ENCODE measurements at regions not wholly inside any gene's neighbourhood (a gene's known extent, or its start where the extent isn't known, plus 50 kb on each side); places are given as distances from the start of the nearest gene placed in this dataset.

DNA sequence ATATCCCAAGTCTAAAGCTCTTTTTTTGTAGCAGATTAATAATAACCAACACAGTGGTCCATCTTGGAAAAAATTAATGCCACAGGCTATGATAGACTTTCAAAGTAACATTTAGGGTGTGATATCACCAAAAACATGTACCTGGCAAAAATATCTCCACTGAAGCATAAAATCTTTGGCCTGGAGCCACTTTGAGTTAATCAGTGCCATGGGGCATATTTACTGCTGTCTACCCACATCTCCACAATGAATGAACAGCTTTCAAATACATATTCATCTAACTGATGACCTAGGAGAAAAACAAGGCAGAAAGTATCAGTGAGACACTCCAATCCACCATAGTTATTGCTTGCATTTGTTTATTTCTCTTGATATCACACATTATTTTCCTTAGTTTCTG lies 296.0 kb upstream of the MDFIC2 start:
- Histone ChIP-seq H3K27me3 (ENCODE audit: control insufficient read depth, insufficient read depth, low read length) (no peaks in the 10 kb centered on the region), H3K36me3 (ENCODE audit: control insufficient read depth, insufficient read depth, low read length) (no peaks in the 10 kb centered on the region), H3K4me3 (ENCODE audit: low read depth, low read length) (no peak overlapping the region)
- FAIRE-seq, result no peak
- TF ChIP-seq CTCF (IDR thresholded peaks at IDR 0.05; ENCODE audit: insufficient read depth, low read length, severe bottlenecking), result no peak
- DNase-seq (ENCODE audit: low read depth), result no peak

- FAIRE-seq (no peak), DNase-seq (ENCODE audit: low read depth) (no peak)
- no peak for TF ChIP-seq CTCF (IDR thresholded peaks at IDR 0.05; ENCODE audit: insufficient read depth, low read length, severe bottlenecking)
- Histone ChIP-seq H3K36me3 (ENCODE audit: control insufficient read depth, insufficient read depth, low read length) (no peaks in the 10 kb centered on the region), H3K27me3 (ENCODE audit: control insufficient read depth, insufficient read depth, low read length) (no peaks in the 10 kb centered on the region), H3K4me3 (ENCODE audit: low read depth, low read length) (no peak overlapping the region)
Measured at GRCh38 chr3:70607469-70607868, 295.0 kb upstream of the MDFIC2 start.

DNA sequence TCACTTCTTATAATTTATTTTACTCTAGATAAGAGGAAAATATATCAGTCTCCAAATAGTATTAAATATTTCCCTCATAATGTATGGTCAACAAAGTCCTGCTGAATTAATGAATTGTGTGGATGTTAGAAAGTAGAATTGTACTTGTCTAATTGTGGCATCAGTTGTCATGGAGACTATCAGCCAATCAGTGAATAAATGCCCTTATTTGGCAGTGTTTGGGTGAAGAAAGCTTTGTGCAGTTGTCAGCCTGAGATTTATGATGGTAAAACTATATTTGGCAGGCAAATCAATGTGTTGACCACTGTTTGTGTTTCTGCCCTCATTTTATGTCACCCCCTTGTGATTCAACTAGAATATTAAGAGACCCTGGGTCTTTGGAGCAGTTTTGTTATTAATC lies 293.6 kb upstream of the MDFIC2 start:
- FAIRE-seq (no peak), DNase-seq (ENCODE audit: low read depth) (no peak)
- Histone ChIP-seq H3K4me3 (ENCODE audit: low read depth, low read length) (no peak overlapping the region), H3K27me3 (ENCODE audit: control insufficient read depth, insufficient read depth, low read length) (no peaks in the 10 kb centered on the region), H3K36me3 (ENCODE audit: control insufficient read depth, insufficient read depth, low read length) (no peaks in the 10 kb centered on the region)
- TF ChIP-seq CTCF (IDR thresholded peaks at IDR 0.05; ENCODE audit: insufficient read depth, low read length, severe bottlenecking), result no peak

- FAIRE-seq, result no peak
Measured at GRCh38 chr3:70603103-70603502, 290.7 kb upstream of the MDFIC2 start.

DNA sequence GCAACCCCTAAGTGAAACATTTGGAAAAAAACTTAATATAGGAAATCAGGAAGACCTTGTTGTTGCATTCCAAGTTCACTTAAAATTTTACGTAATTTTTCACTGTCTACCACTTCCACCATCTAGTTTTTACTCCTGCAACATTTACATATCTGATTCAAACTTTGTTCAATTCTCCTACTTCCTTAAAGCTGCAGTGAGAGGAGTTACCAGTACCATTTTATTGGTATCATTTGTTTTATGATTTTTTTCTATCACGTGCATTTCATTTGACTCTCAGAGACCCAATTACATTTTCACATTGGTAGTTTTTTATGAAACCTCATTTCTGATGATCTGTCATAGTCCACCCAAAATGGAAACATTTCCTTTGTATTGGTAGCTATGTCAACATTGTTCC lies 284.9 kb upstream of the MDFIC2 start:
- no peak for DNase-seq (ENCODE audit: low read depth)
- TF ChIP-seq CTCF (IDR thresholded peaks at IDR 0.05; ENCODE audit: insufficient read depth, low read length, severe bottlenecking), result no peak
- no peak for FAIRE-seq
- Histone ChIP-seq H3K36me3 (ENCODE audit: control insufficient read depth, insufficient read depth, low read length) (no peaks in the 10 kb centered on the region), H3K27me3 (ENCODE audit: control insufficient read depth, insufficient read depth, low read length) (peaks cover 2% of the 10 kb centered on the region), H3K4me3 (ENCODE audit: low read depth, low read length) (no peak overlapping the region)

More at GRCh38 chr3:70603103-70603502, 290.7 kb upstream of the MDFIC2 start:
- no peaks in the 10 kb centered on the region for H3K36me3 ChIP-seq (ENCODE audit: control insufficient read depth, insufficient read depth, low read length)
- H3K27me3 ChIP-seq (ENCODE audit: control insufficient read depth, insufficient read depth, low read length), result no peaks in the 10 kb centered on the region
- no peak for DNase-seq (ENCODE audit: low read depth)
- TF ChIP-seq CTCF (IDR thresholded peaks at IDR 0.05; ENCODE audit: insufficient read depth, low read length, severe bottlenecking), result no peak
- no peak overlapping the region for H3K4me3 ChIP-seq (ENCODE audit: low read depth, low read length)

- DNase-seq (ENCODE audit: low read depth) (no peak), FAIRE-seq (no peak)
- TF ChIP-seq CTCF (IDR thresholded peaks at IDR 0.05; ENCODE audit: insufficient read depth, low read length, severe bottlenecking), result no peak
- Histone ChIP-seq H3K4me3 (ENCODE audit: low read depth, low read length) (no peak overlapping the region), H3K27me3 (ENCODE audit: control insufficient read depth, insufficient read depth, low read length) (no peaks in the 10 kb centered on the region), H3K36me3 (ENCODE audit: control insufficient read depth, insufficient read depth, low read length) (no peaks in the 10 kb centered on the region)
Measured at GRCh38 chr3:70583682-70584081, 271.2 kb upstream of the MDFIC2 start.
